Dendritic cell treated with granulocyte-macrophage colony-stimulating factor and Interleukin-4, amounts not matched to agents 40 ng/mL and 50 ng/mL, for 4 days (primary cell): ENCODE measurements at regions not wholly inside any gene's neighbourhood (a gene's known extent, or its start where the extent isn't known, plus 50 kb on each side); places are given as distances from the start of the nearest gene placed in this dataset.

Source experiments
- H3K27ac Mint-ChIP-seq: one replicate; pipeline ENCODE4 v1.8.0; 2022; ENCODE audit warnings: mild to moderate bottlenecking, mixed read lengths
- H3K27me3 Mint-ChIP-seq: one replicate; pipeline ENCODE4 v1.8.0; 2022; ENCODE audit warnings: mild to moderate bottlenecking, mixed read lengths
- H3K36me3 Mint-ChIP-seq: one replicate; pipeline ENCODE4 v1.8.0; 2022; ENCODE audit warnings: low read depth, mixed read lengths
- H3K4me1 Mint-ChIP-seq: one replicate; pipeline ENCODE4 v1.8.0; 2022; ENCODE audit warnings: low read depth, mixed read lengths
- H3K4me3 Mint-ChIP-seq: one replicate; pipeline ENCODE4 v1.8.0; 2022; ENCODE audit warnings: mild to moderate bottlenecking, moderate library complexity, mixed read lengths
- H3K9me3 Mint-ChIP-seq: one replicate; pipeline ENCODE4 v1.8.0; 2022; ENCODE audit warnings: mixed read lengths
- intact Hi-C: fragments of 100-400 bp; cut with micrococcal nuclease; formaldehyde crosslinking; loops from one replicate; pipeline ENCODE4 v1.15.0; 2022

GRCh38 chr9:135008416-135008815, 79.1 kb upstream of the OLFM1 start:
- H3K9me3 Mint-ChIP-seq = no peaks in the 10 kb centered on the region
- no peaks in the 10 kb centered on the region for H3K36me3 Mint-ChIP-seq
- H3K27me3 Mint-ChIP-seq = peaks cover 20% of the 10 kb centered on the region
- no peak overlapping the region for H3K4me3 Mint-ChIP-seq
- no peak overlapping the region for H3K27ac Mint-ChIP-seq
- no peaks in the 10 kb centered on the region for H3K4me1 Mint-ChIP-seq
- intact Hi-C loops = no loop called here

- Mint-ChIP-seq H3K9me3 (no peaks in the 10 kb centered on the region), H3K27ac (no peak overlapping the region), H3K4me3 (no peak overlapping the region), H3K4me1 (no peaks in the 10 kb centered on the region), H3K27me3 (peaks cover 18% of the 10 kb centered on the region), H3K36me3 (no peaks in the 10 kb centered on the region)
- intact Hi-C loops = no loop called here
Observed at GRCh38 chr9:135009051-135009560, 78.4 kb upstream of the OLFM1 start.

- Mint-ChIP-seq H3K36me3 (no peaks in the 10 kb centered on the region), H3K4me3 (no peak overlapping the region), H3K27me3 (peaks cover 16% of the 10 kb centered on the region), H3K4me1 (no peaks in the 10 kb centered on the region), H3K9me3 (no peaks in the 10 kb centered on the region), H3K27ac (no peak overlapping the region)
- intact Hi-C loops = no loop called here
Observed at GRCh38 chr9:135009794-135010585, 77.5 kb upstream of the OLFM1 start.

DNA sequence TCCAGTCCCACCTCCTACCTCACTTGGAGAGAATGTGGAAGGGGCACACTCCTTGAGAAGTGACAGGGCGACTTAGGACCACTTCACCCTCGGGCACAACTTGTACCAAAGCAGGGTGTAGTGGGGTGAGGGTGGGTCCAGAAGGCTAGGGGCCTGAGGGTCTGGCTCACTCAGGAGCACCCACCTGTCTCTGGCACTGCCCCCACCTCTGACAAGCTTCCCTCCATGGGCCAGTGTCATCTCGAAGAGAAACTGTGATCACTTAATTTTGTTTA, 76.9 kb upstream of the OLFM1 start:
- H3K36me3 Mint-ChIP-seq = no peaks in the 10 kb centered on the region
- no peaks in the 10 kb centered on the region for H3K9me3 Mint-ChIP-seq
- no peak overlapping the region for H3K27ac Mint-ChIP-seq
- H3K4me3 Mint-ChIP-seq = no peak overlapping the region
- no peaks in the 10 kb centered on the region for H3K4me1 Mint-ChIP-seq
- intact Hi-C loops = no loop called here
- H3K27me3 Mint-ChIP-seq = peaks cover 16% of the 10 kb centered on the region

- H3K4me3 Mint-ChIP-seq = no peak overlapping the region
- H3K27ac Mint-ChIP-seq = no peak overlapping the region
- intact Hi-C loops = no loop called here
- peaks cover 20% of the 10 kb centered on the region for H3K27me3 Mint-ChIP-seq
- H3K9me3 Mint-ChIP-seq = no peaks in the 10 kb centered on the region
- H3K4me1 Mint-ChIP-seq = no peaks in the 10 kb centered on the region
- H3K36me3 Mint-ChIP-seq = no peaks in the 10 kb centered on the region
Observed at GRCh38 chr9:135010921-135011320, 76.5 kb upstream of the OLFM1 start.

- no peak overlapping the region for H3K27ac Mint-ChIP-seq
- H3K4me3 Mint-ChIP-seq = no peak overlapping the region
- no peaks in the 10 kb centered on the region for H3K36me3 Mint-ChIP-seq
- no peaks in the 10 kb centered on the region for H3K4me1 Mint-ChIP-seq
- intact Hi-C loops = no loop called here
- peaks cover 20% of the 10 kb centered on the region for H3K27me3 Mint-ChIP-seq
- no peaks in the 10 kb centered on the region for H3K9me3 Mint-ChIP-seq
Observed at GRCh38 chr9:135012166-135012565, 75.3 kb upstream of the OLFM1 start.

- Mint-ChIP-seq H3K27me3 (peaks cover 30% of the 10 kb centered on the region), H3K36me3 (no peaks in the 10 kb centered on the region), H3K27ac (no peak overlapping the region), H3K9me3 (no peaks in the 10 kb centered on the region), H3K4me3 (no peak overlapping the region), H3K4me1 (no peaks in the 10 kb centered on the region)
- intact Hi-C loops = no loop called here
Observed at GRCh38 chr9:135014311-135015010, 73.0 kb upstream of the OLFM1 start.

- Mint-ChIP-seq H3K27ac (no peak overlapping the region), H3K4me3 (no peak overlapping the region), H3K9me3 (no peaks in the 10 kb centered on the region), H3K4me1 (no peaks in the 10 kb centered on the region), H3K36me3 (no peaks in the 10 kb centered on the region), H3K27me3 (peaks cover 34% of the 10 kb centered on the region)
- intact Hi-C loops = no loop called here
Observed at GRCh38 chr9:135015096-135015495, 72.4 kb upstream of the OLFM1 start.

DNA sequence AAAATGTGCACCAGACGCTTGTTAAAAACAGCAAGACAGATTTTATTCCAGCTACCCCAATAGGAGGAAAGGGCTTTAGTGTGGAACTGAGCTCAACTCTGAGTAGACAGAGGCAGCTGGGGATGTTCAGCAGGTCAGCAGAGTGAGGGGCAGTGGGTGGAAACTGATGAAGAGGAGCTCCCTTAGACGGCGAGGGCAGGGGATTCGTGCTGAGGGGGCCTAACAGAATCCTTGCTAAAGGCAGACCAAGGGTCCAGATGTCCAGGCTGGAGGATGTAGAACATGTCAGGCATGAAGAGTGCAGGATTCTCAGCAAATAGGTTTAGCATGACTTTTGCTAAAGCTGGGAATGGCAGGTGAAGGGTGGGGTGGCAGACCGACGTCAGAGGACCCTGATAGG, 71.9 kb upstream of the OLFM1 start:
- Mint-ChIP-seq H3K4me1 (no peaks in the 10 kb centered on the region), H3K27me3 (peaks cover 38% of the 10 kb centered on the region), H3K27ac (no peak overlapping the region), H3K4me3 (no peak overlapping the region), H3K9me3 (no peaks in the 10 kb centered on the region), H3K36me3 (no peaks in the 10 kb centered on the region)
- intact Hi-C loops = no loop called here

DNA sequence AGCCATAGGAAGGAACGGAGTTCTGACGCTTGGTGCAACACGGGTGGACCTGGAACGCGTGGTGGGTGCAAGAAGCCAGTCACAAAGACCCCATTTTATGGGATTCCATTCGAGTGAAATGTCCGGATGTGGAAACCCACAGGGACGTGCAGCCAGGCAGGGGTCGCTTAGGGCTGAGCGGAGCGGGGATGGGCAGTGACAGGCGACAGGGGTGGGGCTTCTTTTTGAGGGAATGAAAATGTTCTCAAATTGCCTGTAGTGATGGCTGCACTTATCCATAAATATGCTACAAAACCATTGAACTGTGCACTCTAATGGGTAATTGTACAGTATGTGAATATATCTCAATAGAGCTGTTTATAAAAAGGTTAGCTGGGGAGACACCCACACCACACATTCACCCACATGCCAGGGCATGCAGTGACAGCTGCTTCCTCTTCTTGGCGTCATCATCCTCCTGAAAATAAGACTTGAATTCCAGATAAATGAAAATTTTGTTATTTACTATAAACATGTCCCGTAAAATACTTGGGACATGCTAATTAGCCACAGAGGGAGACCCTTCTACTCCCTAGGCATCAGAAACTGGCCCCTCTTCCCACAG, 71.3 kb upstream of the OLFM1 start:
- no peaks in the 10 kb centered on the region for H3K9me3 Mint-ChIP-seq
- H3K27me3 Mint-ChIP-seq = peaks cover 44% of the 10 kb centered on the region
- intact Hi-C loops = no loop called here
- H3K36me3 Mint-ChIP-seq = no peaks in the 10 kb centered on the region
- H3K4me3 Mint-ChIP-seq = no peak overlapping the region
- no peak overlapping the region for H3K27ac Mint-ChIP-seq
- H3K4me1 Mint-ChIP-seq = no peaks in the 10 kb centered on the region

DNA sequence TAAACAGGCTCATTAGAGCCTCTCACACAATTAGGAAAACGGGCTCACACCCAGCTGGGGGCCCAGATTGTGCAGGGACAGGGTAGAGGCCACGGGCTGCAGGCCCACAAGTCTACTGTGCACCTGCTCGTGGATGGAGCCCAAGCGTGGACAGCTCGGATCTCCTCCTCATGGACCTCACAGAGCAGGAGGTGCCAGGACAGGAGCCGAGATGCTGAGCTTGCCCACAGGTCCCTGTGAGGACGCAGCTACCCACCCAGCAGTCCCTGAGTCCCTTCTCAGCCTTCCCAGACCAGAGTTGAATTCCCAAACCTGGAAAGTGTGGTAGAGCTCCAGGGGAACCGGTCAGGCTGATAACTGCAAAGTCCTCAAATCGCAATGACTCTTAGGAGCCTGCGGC, 70.6 kb upstream of the OLFM1 start:
- peaks cover 42% of the 10 kb centered on the region for H3K27me3 Mint-ChIP-seq
- no peaks in the 10 kb centered on the region for H3K36me3 Mint-ChIP-seq
- no peaks in the 10 kb centered on the region for H3K4me1 Mint-ChIP-seq
- H3K9me3 Mint-ChIP-seq = no peaks in the 10 kb centered on the region
- H3K4me3 Mint-ChIP-seq = no peak overlapping the region
- no peak overlapping the region for H3K27ac Mint-ChIP-seq
- intact Hi-C loops = no loop called here

- intact Hi-C loops = no loop called here
- Mint-ChIP-seq H3K9me3 (no peaks in the 10 kb centered on the region), H3K36me3 (no peaks in the 10 kb centered on the region), H3K27me3 (peaks cover 42% of the 10 kb centered on the region), H3K27ac (no peak overlapping the region), H3K4me1 (no peaks in the 10 kb centered on the region), H3K4me3 (no peak overlapping the region)
Observed at GRCh38 chr9:135017899-135018298, 69.6 kb upstream of the OLFM1 start.

DNA sequence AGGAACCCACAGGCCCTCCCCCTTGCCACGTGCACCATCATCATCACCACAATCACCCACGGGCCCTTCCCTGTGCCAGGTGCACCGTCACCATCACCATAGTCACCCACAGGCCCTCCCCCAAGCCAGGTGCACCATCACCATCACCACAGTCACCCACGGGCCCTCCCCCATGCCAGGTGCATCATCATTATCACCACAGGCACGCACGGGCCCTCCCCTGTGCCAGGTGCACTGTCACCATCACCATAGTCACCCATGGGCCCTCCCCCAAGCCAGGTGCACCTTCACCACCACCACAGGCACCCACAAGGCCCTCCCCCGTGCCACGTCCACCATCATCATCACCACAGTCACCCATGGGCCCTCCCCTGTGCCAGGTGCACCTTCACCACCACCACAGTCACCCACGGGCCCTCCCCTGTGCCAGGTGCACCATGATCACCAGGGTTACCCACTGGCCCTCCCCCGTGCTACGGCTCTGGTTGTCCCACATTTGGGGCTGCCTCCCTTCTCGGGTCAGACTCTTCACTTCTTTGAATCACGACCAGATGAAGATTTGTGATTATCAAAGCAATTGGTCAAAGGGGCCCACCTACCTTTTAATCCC, 69.1 kb upstream of the OLFM1 start:
- H3K27me3 Mint-ChIP-seq = peaks cover 39% of the 10 kb centered on the region
- no peaks in the 10 kb centered on the region for H3K36me3 Mint-ChIP-seq

GRCh38 chr9:135019224-135019623, 68.2 kb upstream of the OLFM1 start:
- no peaks in the 10 kb centered on the region for H3K36me3 Mint-ChIP-seq
- H3K9me3 Mint-ChIP-seq = no peaks in the 10 kb centered on the region
- intact Hi-C loops = no loop called here
- no peak overlapping the region for H3K27ac Mint-ChIP-seq
- H3K4me3 Mint-ChIP-seq = no peak overlapping the region
- peaks cover 42% of the 10 kb centered on the region for H3K27me3 Mint-ChIP-seq
- H3K4me1 Mint-ChIP-seq = no peaks in the 10 kb centered on the region

More for the DNA sequence above, 69.1 kb upstream of the OLFM1 start:
- intact Hi-C loops = no loop called here
- H3K4me3 Mint-ChIP-seq = no peak overlapping the region
- H3K9me3 Mint-ChIP-seq = no peaks in the 10 kb centered on the region
- H3K4me1 Mint-ChIP-seq = no peaks in the 10 kb centered on the region
- H3K27ac Mint-ChIP-seq = no peak overlapping the region
